H9 (cell line): ENCODE measurements at regions not wholly inside any gene's neighbourhood (a gene's known extent, or its start where the extent isn't known, plus 50 kb on each side); places are given as distances from the start of the nearest gene placed in this dataset.

ENCODE experiments used
- DNase-seq: peaks from one replicate; pipeline ENCODE4 v3.0.0-alpha.2; 2017
- H2AFZ ChIP-seq: one replicate; pipeline ENCODE4 v1.6.1; 2013; ENCODE audit warnings: mild to moderate bottlenecking, low read length, control low read depth, moderate library complexity
- H2AK5ac ChIP-seq: 2 replicates; pipeline ENCODE4 v1.6.1; 2013; ENCODE audit warnings: low read length, control low read depth, mixed read lengths; ENCODE audit not compliant: insufficient read length
- H2BK120ac ChIP-seq: one replicate; pipeline ENCODE4 v1.6.1; 2013; ENCODE audit warnings: low read depth, mild to moderate bottlenecking, low read length, control low read depth, inconsistent platforms; ENCODE audit not compliant: poor library complexity, severe bottlenecking
- H2BK12ac ChIP-seq: 2 replicates; pipeline ENCODE4 v1.6.1; 2013; ENCODE audit warnings: low read length, control low read depth, mixed read lengths, low read depth; ENCODE audit not compliant: insufficient read length
- H2BK15ac ChIP-seq: 2 replicates; pipeline ENCODE4 v1.6.1; 2013; ENCODE audit warnings: low read depth, low read length, control low read depth
- H2BK20ac ChIP-seq: one replicate; pipeline ENCODE4 v1.6.1; 2013; ENCODE audit warnings: low read depth, mild to moderate bottlenecking, low read length, control low read depth, inconsistent platforms; ENCODE audit not compliant: poor library complexity, severe bottlenecking
- H2BK5ac ChIP-seq: 2 replicates; pipeline ENCODE4 v1.6.1; 2013; ENCODE audit warnings: low read length, control low read depth, mixed read lengths; ENCODE audit not compliant: insufficient read length
- H3K14ac ChIP-seq: 2 replicates; pipeline ENCODE4 v1.6.1; 2013; ENCODE audit warnings: low read length, control low read depth; ENCODE audit not compliant: insufficient read depth
- H3K18ac ChIP-seq: 2 replicates; pipeline ENCODE4 v1.6.1; 2013; ENCODE audit warnings: low read depth, mild to moderate bottlenecking, mixed read lengths, low read length, control low read depth; ENCODE audit not compliant: insufficient read length
- H3K23ac ChIP-seq: 2 replicates; pipeline ENCODE4 v1.6.1; 2013; ENCODE audit warnings: low read length, control low read depth, mixed read lengths, low read depth; ENCODE audit not compliant: insufficient read length
- H3K23me2 ChIP-seq: 2 replicates; pipeline ENCODE4 v1.6.1; 2013; ENCODE audit warnings: low read depth, mild to moderate bottlenecking, mixed read lengths, low read length, control low read depth; ENCODE audit not compliant: insufficient read length, poor library complexity, severe bottlenecking
- H3K27ac ChIP-seq: 2 replicates; pipeline ENCODE4 v1.5.1; 2013; ENCODE audit warnings: low read length, control low read depth, mixed read lengths, low read depth; ENCODE audit not compliant: insufficient read length
- H3K27me3 ChIP-seq: 2 replicates; pipeline ENCODE4 v1.6.1; 2013; ENCODE audit warnings: low read length, control low read depth, inconsistent platforms; ENCODE audit not compliant: insufficient read depth
- H3K4ac ChIP-seq: 2 replicates; pipeline ENCODE4 v1.6.1; 2013; ENCODE audit warnings: low read depth, mild to moderate bottlenecking, control low read depth, inconsistent platforms, low read length, moderate library complexity
- H3K4me1 ChIP-seq: 2 replicates; pipeline ENCODE4 v1.6.1; 2013; ENCODE audit warnings: low read length, control low read depth, inconsistent platforms; ENCODE audit not compliant: insufficient read depth
- H3K4me2 ChIP-seq: 2 replicates; pipeline ENCODE4 v1.6.1; 2013; ENCODE audit warnings: low read length, control low read depth, mixed read lengths; ENCODE audit not compliant: insufficient read length, insufficient read depth
- H3K56ac ChIP-seq: 2 replicates; pipeline ENCODE4 v1.6.1; 2013; ENCODE audit warnings: low read depth, mild to moderate bottlenecking, mixed read lengths, low read length, control low read depth; ENCODE audit not compliant: insufficient read length
- H3K79me1 ChIP-seq: 2 replicates; pipeline ENCODE4 v1.6.1; 2013; ENCODE audit warnings: low read depth, mild to moderate bottlenecking, moderate library complexity, low read length, control low read depth, inconsistent platforms; ENCODE audit not compliant: insufficient read depth, poor library complexity, severe bottlenecking
- H3K79me2 ChIP-seq: 2 replicates; pipeline ENCODE4 v1.6.1; 2013; ENCODE audit warnings: low read length, control low read depth, inconsistent platforms; ENCODE audit not compliant: insufficient read depth
- H3K9ac ChIP-seq: 2 replicates; pipeline ENCODE4 v1.6.1; 2013; ENCODE audit warnings: low read length, control low read depth, mixed read lengths; ENCODE audit not compliant: insufficient read length; ENCODE audit errors: extremely low read depth
- H3K9me3 ChIP-seq: one replicate; pipeline ENCODE4 v1.6.1; 2013; ENCODE audit warnings: low read depth, low read length, inconsistent platforms; ENCODE audit not compliant: control insufficient read depth
- H3T11ph ChIP-seq: one replicate; pipeline ENCODE4 v1.6.1; 2013; ENCODE audit warnings: mild to moderate bottlenecking, low read length, control low read depth, inconsistent platforms
- H4K20me1 ChIP-seq: one replicate; pipeline ENCODE4 v1.6.1; 2013; ENCODE audit not compliant: control insufficient read depth, insufficient read length, insufficient read depth
- H4K5ac ChIP-seq: 2 replicates; pipeline ENCODE4 v1.6.1; 2013; ENCODE audit warnings: low read depth, mild to moderate bottlenecking, mixed read lengths, low read length, control low read depth; ENCODE audit not compliant: insufficient read length
- H4K8ac ChIP-seq: replicated peaks from 2 replicates; pipeline ENCODE4 v1.6.1; 2013; ENCODE audit warnings: low read length, control low read depth, mixed read lengths, low read depth; ENCODE audit not compliant: insufficient read length
- H4K91ac ChIP-seq: 2 replicates; pipeline ENCODE4 v1.6.1; 2013; ENCODE audit warnings: low read depth, mild to moderate bottlenecking, moderate library complexity, mixed read lengths, low read length, control low read depth; ENCODE audit not compliant: insufficient read length
- H3K27ac Mint-ChIP-seq, 3 experiments: 2 replicates in 2 of 3; 3 replicates in 1 of 3; pipeline ENCODE4 v1.8.0; 2020 to 2021; ENCODE audit warnings: mixed read lengths in 3 of 3, mild to moderate bottlenecking in 1 of 3, moderate library complexity in 1 of 3
- H3K27me3 Mint-ChIP-seq: 2 replicates; pipeline ENCODE4 v1.8.0; 2021; ENCODE audit warnings: low read depth, mild to moderate bottlenecking, moderate library complexity, mixed read lengths
- H3K36me3 Mint-ChIP-seq, 3 experiments: 2 replicates in 2 of 3; 3 replicates in 1 of 3; pipeline ENCODE4 v1.8.0; 2020 to 2021; ENCODE audit warnings: low read depth in 3 of 3, mixed read lengths in 3 of 3; ENCODE audit not compliant: insufficient read depth in 1 of 3
- H3K4me1 Mint-ChIP-seq, 2 experiments: 2 replicates each; pipeline ENCODE4 v1.8.0; 2020; ENCODE audit warnings: mixed read lengths in 2 of 2
- H3K4me3 Mint-ChIP-seq, 2 experiments: 2 replicates in 1 of 2; 3 replicates in 1 of 2; pipeline ENCODE4 v1.8.0; 2020 to 2021; ENCODE audit warnings: mild to moderate bottlenecking in 2 of 2, mixed read lengths in 2 of 2, moderate library complexity in 1 of 2
- H3K9me3 Mint-ChIP-seq, 2 experiments: 2 replicates in 1 of 2; 3 replicates in 1 of 2; pipeline ENCODE4 v1.8.0; 2020; ENCODE audit warnings: mild to moderate bottlenecking in 2 of 2, mixed read lengths in 2 of 2, moderate library complexity in 1 of 2
- CTCF ChIP-seq: fragments of 200-600 bp; sonication (generic); conservative IDR thresholded peaks from 3 replicates; pipeline ENCODE4 v1.8.0; 2021; ENCODE audit warnings: antibody characterized with exemption, mild to moderate bottlenecking

GRCh38 chr10:45220931-45221330 is 94.5 kb downstream of the OR13A1 start:
- no peak overlapping the region for H3K4me2 ChIP-seq
- no peak overlapping the region for H2BK5ac ChIP-seq
- H3K27ac Mint-ChIP-seq: no peak overlapping the region
- no peaks in the 10 kb centered on the region for H3K4me1 Mint-ChIP-seq
- H3K23ac ChIP-seq: no peak overlapping the region
- no peak overlapping the region for H3K4me3 Mint-ChIP-seq
- no peaks in the 10 kb centered on the region; a peak in 1 of 7 replicates for H3K36me3 Mint-ChIP-seq
- H2BK20ac ChIP-seq: no peak overlapping the region
- no peak overlapping the region for H4K91ac ChIP-seq
- no peak overlapping the region for H4K8ac ChIP-seq
- no peaks in the 10 kb centered on the region for H3K9me3 Mint-ChIP-seq
- no peak overlapping the region for H2BK12ac ChIP-seq
- no peaks in the 10 kb centered on the region; the same call in none of the 2 replicates for H3K27me3 Mint-ChIP-seq
- H3K4me1 ChIP-seq: no peaks in the 10 kb centered on the region
- no peak overlapping the region for H2AFZ ChIP-seq
- TF ChIP-seq CTCF: no peak
- H3K9ac ChIP-seq: no peak overlapping the region
- no peaks in the 10 kb centered on the region for H3K79me1 ChIP-seq
- no peaks in the 10 kb centered on the region for H3K9me3 ChIP-seq
- H3K18ac ChIP-seq: no peak overlapping the region
- H2AK5ac ChIP-seq: no peak overlapping the region
- H3K23me2 ChIP-seq: no peaks in the 10 kb centered on the region
- H3T11ph ChIP-seq: no peak overlapping the region
- no peak overlapping the region for H3K27ac ChIP-seq
- DNase-seq: no peak
- no peak overlapping the region for H4K5ac ChIP-seq
- H3K79me2 ChIP-seq: no peaks in the 10 kb centered on the region
- H2BK120ac ChIP-seq: no peak overlapping the region
- no peak overlapping the region for H3K4ac ChIP-seq
- H3K56ac ChIP-seq: no peak overlapping the region
- H3K27me3 ChIP-seq: no peaks in the 10 kb centered on the region
- no peak overlapping the region for H2BK15ac ChIP-seq
- no peaks in the 10 kb centered on the region for H4K20me1 ChIP-seq
- H3K14ac ChIP-seq: no peak overlapping the region
